Lung (tissue), 11 donors: ENCODE measurements at regions not wholly inside any gene's neighbourhood (a gene's known extent, or its start where the extent isn't known, plus 50 kb on each side); places are given as distances from the start of the nearest gene placed in this dataset.
"Not testable (repeated sequence)": the region's sequence is repeated elsewhere in the genome, so short reads cannot be mapped to it uniquely, and the experiment has no call there.

Source experiments
- ATAC-seq: fragments of 200-7000 bp; cut with Tn5 transposase; one replicate; pipeline ENCODE4 v1.9.1; 2020; ENCODE audit warnings: moderate number of reproducible peaks; ENCODE audit not compliant: insufficient read depth, low FRiP score
- DNase-seq, 3 donors: peaks; one replicate each; pipeline ENCODE4 v3.0.0-alpha.2; 2013 to 2017
- H3K27ac ChIP-seq, 2 donors: one replicate each; pipeline ENCODE4 v1.5.1; 2013; ENCODE audit warnings: mild to moderate bottlenecking in 2 of 2, moderate library complexity in 2 of 2, control low read depth in 1 of 2, inconsistent platforms in 1 of 2, low read depth in 1 of 2, low read length in 1 of 2
- H3K27me3 ChIP-seq, 3 donors: one replicate each; pipeline ENCODE4 v1.5.1; 2013; ENCODE audit warnings: low read length in 2 of 3; ENCODE audit not compliant: control insufficient read depth in 3 of 3, insufficient read depth in 3 of 3
- H3K36me3 ChIP-seq, 4 donors: one replicate each; pipeline ENCODE4 v1.5.1; 2013; ENCODE audit warnings: low read length in 4 of 4, mild to moderate bottlenecking in 1 of 4, moderate library complexity in 1 of 4; ENCODE audit not compliant: control insufficient read depth in 4 of 4, insufficient read depth in 4 of 4
- H3K4me1 ChIP-seq, 5 donors: one replicate each; pipeline ENCODE4 v1.5.1; 2013; ENCODE audit warnings: low read length in 5 of 5, mild to moderate bottlenecking in 2 of 5, moderate library complexity in 1 of 5; ENCODE audit not compliant: control insufficient read depth in 5 of 5, insufficient read depth in 5 of 5
- H3K4me3 ChIP-seq: one replicate; pipeline ENCODE4 v1.5.1; 2013; ENCODE audit warnings: mild to moderate bottlenecking, control low read depth, moderate library complexity
- H3K9ac ChIP-seq, 2 donors: one replicate each; pipeline ENCODE4 v1.5.1; 2013; ENCODE audit warnings: low read length in 2 of 2, control low read depth in 1 of 2; ENCODE audit not compliant: insufficient read depth in 1 of 2
- H3K9me3 ChIP-seq, 4 donors: one replicate each; pipeline ENCODE4 v1.5.1; 2013; ENCODE audit warnings: low read length in 3 of 4, mild to moderate bottlenecking in 1 of 4, moderate library complexity in 1 of 4; ENCODE audit not compliant: control insufficient read depth in 4 of 4, insufficient read depth in 3 of 4
- CTCF ChIP-seq: IDR thresholded peaks from 2 replicates; pipeline ENCODE4 v1.5.1; 2012; ENCODE audit warnings: mild to moderate bottlenecking; ENCODE audit errors: control extremely low read depth, extremely low read depth
- WGBS, 2 donors: extraction: QIAGEN DNeasy Blood & Tissue Kit; methylation state at CpG; one replicate each; pipeline ENCODE4 v1.1.7; 2013; 5-methylcytosine and 5-hydroxymethylcytosine counted together
- donor health status: control.
- donor health status: control.
- donor health status: Bipolar disorder and iron deficiency.
- donor health status: healthy.
- donor health status: DM: yes; HTN: yes; CAD: no.

- H3K36me3 ChIP-seq, result no peaks in the 10 kb centered on the region
- TF ChIP-seq CTCF, result no peak
- no peak overlapping the region for H3K4me3 ChIP-seq
- ATAC-seq (no peak), DNase-seq (no peak)
- H3K4me1 ChIP-seq, result no peaks in the 10 kb centered on the region
- no peaks in the 10 kb centered on the region for H3K27me3 ChIP-seq
- H3K27ac ChIP-seq, result no peak overlapping the region
- H3K9ac ChIP-seq, result no peak overlapping the region
- H3K9me3 ChIP-seq, result peaks cover 0 to 2% (median 0%) of the 10 kb centered on the region in 4 donors
Measured at GRCh38 chr10:108962172-108962571, 961.1 kb downstream of the XPNPEP1 start.

- 66 to 74% methylated on average over 3 of the region's 3 CpGs for WGBS, 2 donors
- DNase-seq, result peak in 1 of 3 donors; percentile 8
- no peak for TF ChIP-seq CTCF
Measured at GRCh38 chr10:108957681-108958080, 965.6 kb downstream of the XPNPEP1 start.

GRCh38 chr10:108956149-108956548 is 967.2 kb downstream of the XPNPEP1 start:
- no peak overlapping the region for H3K4me3 ChIP-seq
- 89 to 93% methylated on average over 1 of the region's 1 CpG for WGBS, 2 donors
- ATAC-seq (no peak), DNase-seq (no peak)
- no peak overlapping the region for H3K27ac ChIP-seq
- no peaks in the 10 kb centered on the region for H3K36me3 ChIP-seq
- H3K9ac ChIP-seq, result no peak overlapping the region
- H3K27me3 ChIP-seq, result no peaks in the 10 kb centered on the region
- no peak for TF ChIP-seq CTCF
- no peaks in the 10 kb centered on the region for H3K9me3 ChIP-seq
- no peaks in the 10 kb centered on the region for H3K4me1 ChIP-seq

More at GRCh38 chr10:108957681-108958080, 965.6 kb downstream of the XPNPEP1 start:
- Histone ChIP-seq H3K4me1 (no peaks in the 10 kb centered on the region), H3K4me3 (no peak overlapping the region), H3K27ac (no peak overlapping the region), H3K9ac (no peak overlapping the region), H3K36me3 (no peaks in the 10 kb centered on the region), H3K27me3 (no peaks in the 10 kb centered on the region), H3K9me3 (no peaks in the 10 kb centered on the region)
- peak; percentile 29 for ATAC-seq

- H3K9ac ChIP-seq, H3K4me1 ChIP-seq, ATAC-seq, H3K4me3 ChIP-seq, H3K9me3 ChIP-seq, DNase-seq, H3K27ac ChIP-seq, H3K27me3 ChIP-seq, H3K36me3 ChIP-seq: not testable (repeated sequence)
Measured at GRCh38 chr10:108920029-108920428, 1003.3 kb downstream of the XPNPEP1 start.
